ENCODE measurements at regions not wholly inside any gene's neighbourhood (a gene's known extent, or its start where the extent isn't known, plus 50 kb on each side); places are given as distances from the start of the nearest gene placed in this dataset.

DNA sequence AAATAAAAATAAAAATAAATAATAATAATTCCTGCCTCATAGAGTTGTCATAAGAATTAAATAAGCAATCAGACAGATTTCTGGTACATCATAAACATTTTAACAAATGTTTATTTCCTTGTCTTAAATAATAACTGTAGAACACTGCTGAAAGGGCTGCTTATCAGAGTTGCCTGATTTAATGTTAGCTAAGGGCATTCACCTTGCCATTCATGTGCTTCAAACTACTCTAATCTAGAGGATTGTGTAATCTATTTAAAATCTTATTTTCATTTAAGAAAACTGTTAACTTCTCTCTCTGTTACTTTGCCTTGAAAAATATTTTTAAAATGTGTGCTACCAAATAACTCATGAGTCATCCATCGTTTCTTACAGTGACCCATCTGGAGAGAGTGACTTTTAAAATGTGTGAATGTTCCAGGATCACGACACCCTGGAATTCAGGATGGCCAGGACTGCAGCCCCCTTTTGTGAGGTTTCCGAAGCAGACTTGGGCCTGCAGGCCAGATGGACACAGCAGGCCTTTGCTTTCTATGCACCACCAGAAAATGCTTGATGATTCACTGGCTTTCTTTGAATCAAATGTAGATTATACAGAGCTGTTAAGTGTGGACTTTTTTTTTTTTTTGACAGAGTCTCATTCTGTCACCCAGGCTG, 109.1 kb upstream of the TNS3 start:
- FAIRE-seq: peak; percentile 30

DNA sequence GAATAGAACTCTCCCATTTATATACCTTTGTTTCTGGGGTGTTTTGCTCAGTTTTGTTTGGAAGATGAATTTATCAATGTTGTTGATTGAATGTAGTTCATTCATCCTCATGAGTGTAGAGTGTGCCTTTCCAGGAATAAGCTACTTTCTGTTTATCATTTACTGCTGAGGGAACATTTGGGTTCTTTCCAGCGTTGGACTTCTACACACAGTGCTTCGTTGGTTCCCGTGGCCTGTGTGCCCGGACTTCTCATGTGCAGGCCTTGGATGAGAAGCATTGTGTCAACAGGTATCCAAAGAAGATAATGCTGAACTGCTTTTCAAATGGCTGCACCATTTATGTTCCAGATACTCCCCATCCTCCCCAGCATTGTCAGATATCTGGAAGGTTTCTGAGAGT, 107.6 kb upstream of the TNS3 start:
- no peak for FAIRE-seq

DNA sequence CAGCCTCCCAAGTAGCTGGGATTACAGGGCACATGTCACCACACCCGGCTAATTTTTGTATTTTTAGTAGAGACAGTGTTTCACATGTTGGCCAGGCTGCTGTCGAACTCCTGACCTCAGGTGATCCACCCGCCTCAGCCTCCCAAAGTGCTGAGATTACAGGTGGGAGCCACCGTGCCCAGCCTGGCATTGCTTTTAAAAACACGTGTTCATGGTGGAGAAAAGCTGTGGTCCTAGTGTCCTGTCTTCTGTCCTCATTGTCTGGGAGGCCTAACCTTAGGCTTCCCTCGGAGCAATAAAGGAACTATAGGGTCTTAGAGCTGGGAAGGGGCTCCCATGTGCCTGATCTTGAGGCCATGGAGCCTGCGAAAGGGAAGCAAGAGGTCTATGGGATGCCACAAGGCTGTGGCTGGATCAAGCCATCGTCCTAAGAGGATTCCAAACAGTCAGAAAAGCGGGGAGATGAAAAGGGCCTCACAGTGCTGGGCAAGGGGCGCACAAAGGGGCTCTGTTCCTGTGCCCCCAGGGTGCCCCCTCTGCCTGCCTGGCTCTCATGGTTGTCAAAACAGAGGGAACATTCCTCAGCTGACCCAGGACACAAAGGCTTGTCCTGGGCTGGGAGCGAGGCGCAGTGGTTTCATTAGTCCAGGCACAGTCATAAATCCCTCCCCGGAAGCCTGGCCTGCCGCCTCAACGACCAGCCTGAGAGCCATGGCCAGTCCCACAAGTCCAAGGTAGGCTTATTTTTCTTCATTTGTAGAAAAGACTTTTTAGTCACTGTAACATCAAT, 106.6 kb upstream of the TNS3 start:
- FAIRE-seq: no peak

DNA sequence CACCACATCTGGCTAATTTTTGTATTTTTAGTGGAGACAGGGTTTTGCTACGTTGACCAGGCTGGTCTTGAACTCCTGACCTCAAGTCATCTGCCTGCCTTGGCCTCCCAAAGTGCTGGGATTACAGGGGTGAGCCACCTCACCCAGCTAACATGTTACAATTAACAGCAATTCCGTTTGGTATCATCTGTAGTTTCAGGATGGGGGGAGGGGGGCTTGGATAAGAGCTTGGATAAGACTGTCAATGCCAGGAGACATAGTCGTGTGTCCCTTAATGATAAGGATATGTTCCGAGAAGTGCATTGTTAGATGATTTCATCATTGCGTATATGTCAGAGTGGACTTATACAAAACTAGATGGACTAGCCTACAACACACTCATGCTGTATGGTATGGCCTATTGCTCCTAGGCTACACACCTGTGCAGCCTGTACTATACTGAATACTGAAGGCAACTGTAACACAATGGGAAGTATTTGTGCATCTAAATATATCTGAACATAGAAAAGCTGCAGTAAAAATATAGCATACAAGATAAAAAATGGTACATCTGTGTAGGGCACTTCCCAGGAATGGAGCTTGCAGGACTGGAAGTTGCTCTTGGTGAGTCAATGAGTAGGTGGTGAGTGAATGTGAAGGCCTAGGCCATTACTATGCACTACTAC, 103.9 kb upstream of the TNS3 start:
- FAIRE-seq: no peak

DNA sequence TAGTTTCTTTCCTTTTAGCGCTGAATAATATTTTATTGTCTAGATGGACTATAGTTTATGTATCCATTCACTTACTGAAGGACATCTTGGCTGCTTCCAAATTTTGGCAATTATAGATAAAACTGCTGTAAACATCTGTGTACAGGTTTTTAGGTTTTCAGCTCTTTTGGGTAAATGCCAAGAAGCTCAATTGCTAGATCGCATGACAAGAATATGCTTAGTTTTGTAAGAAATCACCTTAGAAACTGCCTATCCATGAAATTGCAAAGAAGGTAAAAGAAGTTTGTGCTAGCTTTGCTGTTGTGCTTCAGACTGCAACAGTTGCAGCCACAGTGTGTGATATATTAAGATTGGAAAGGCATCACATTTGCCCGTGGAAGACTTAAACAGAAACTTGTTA, 103.2 kb upstream of the TNS3 start:
- FAIRE-seq: no peak

DNA sequence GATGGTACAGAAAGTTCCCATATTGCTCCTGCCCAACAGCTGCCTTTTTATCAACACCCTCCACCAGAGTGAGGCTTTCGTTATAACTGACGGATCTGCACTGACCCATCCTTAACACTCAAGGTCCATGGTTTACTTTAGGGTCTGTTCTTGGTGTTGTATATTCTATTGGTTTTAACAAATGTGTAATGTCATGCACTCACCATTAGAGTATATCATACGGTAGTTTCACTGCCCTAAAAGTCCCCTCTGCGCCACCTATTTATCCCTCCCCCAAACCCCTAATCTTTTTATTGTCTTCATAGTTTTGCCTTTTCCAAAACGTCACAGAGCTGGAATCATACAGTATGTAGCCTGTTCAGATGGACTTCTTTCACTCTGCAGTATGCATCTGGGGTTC, 102.8 kb upstream of the TNS3 start:
- no peak for FAIRE-seq

DNA sequence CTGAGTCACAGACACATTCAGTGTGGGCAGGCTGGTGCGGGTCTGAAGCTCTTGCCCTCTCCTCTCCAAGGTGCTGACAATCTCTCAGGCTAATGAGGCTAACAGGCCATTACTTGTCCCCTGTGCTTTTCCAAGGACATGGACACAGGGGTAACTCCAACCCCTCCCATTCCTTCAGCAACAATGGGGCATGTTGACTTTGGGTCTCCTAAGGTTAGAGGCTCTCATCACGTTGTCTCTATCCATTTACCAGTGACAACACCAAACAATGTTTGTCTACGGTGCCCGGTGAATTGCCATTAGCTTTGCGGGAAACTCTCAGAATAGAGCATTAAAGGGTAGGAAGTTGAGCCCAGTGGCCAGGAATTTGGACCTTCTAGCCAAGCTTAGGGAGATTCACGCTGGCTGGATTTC, 101.6 kb upstream of the TNS3 start:
- FAIRE-seq: no peak

DNA sequence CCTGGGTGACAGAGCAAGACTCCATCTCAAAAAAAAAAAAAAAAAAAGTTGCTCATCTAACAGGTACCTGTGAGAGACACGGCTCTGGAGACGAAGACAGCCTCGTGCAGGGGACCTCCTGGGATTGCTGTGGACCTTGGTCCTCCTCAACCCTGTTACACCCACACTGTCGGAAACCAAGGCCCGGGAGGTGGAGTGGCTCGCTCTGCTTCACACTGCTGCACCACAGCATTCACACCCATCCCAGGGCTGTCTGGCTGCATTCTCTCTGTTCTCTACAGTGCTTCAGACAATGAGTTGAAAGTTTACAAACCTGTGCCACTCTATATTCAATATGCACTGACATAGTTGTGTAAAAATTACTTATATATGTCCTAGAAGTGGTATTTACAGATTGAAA, 101.0 kb upstream of the TNS3 start:
- no peak for FAIRE-seq

DNA sequence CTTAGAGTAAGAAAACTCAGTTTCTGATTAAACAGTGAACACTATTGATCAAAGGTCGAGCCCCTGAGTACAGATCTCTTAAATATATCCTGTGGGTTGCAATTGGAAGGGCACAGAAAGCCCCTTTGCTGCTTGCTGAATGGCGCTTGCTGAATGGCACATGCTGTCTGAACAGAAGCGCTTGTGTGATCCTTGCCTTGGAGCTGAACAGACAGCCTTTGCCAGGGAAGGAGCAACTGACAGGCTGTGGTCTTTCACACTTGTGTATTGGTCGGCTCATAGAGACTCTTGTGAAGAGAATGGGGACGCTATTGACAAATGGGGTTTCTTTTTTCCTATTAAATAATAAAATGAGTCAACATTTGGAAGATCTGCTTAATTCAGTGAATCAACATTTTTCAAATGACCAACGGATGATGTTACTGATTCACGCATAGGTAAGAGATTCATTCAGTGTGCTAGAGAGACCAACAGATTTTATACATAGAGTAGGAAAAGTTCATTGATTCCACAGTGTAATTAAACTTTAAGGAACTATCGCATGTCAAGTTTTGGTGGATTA, 99.4 kb upstream of the TNS3 start:
- FAIRE-seq: no peak

DNA sequence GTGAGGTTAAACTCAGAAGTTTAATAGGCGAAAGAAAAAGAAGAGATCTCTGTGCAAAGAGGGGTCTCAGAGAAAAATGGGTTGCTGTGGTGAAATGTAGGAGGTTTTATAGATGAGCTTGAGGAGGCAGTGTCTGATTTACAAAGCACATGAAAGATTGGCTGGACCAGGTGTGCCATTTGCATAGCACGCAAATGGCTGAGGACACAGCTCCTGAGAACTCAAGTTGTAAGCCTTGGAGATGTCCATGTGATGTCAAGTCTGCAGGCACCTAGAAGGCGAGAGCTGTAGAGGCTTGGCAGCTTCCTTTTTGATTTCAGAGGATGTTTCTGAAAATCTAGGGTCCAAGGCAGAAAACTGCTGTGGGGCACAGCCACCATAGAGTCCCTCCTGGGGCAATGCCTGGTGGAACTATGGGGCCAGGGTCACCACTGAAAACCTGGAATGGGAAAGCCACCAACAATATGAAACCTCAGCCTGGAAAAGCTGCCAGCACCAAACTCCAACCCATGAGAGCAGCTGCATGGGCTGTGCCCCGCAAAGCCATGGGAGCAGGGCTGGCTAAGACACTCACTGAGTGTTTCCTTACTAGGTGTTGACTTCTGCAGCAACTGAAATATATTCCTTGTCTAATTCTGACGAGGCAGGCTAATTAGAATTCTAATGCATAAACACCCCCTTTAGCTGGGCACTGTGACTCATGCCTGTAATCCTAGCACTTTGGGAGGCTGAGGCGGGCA, 96.9 kb upstream of the TNS3 start:
- FAIRE-seq: no peak

DNA sequence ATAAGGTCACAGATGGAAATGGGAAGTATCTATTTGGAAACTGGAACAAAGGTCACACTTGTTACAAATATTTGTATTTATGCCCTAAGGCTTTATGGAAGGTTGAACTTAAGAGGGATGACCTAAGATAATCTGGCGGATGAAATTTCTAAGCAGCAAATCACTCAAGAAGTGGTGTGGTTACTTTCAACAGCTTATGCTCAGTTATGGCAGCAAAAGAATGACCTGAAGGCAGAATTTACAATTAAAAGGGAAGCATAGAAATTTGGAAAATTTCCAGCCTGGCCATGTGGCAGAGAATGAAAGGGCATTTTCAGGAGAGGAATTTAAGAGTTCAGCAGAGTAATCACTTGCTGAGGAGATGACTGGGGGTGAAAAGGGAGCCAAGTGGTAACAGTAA, 95.8 kb upstream of the TNS3 start:
- FAIRE-seq: no peak

DNA sequence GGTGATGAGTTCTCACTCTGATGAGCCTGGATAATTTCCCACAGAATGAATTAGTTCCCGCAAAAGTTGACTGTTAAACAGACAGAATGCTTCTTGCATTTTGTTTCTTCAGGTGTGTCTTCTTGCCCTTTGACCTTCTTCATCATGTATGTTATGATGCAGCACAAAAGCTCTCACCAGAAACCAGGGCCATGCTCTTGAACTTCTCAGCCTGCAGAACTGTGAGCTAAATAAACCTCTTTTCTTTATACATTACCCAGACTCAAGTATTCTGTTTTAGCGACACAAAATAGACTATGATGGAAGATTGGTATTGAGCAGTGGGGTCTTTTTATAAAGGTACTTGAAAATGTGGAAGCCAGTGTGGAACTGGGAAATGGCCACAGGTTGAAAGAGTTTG, 95.2 kb upstream of the TNS3 start:
- FAIRE-seq: no peak

DNA sequence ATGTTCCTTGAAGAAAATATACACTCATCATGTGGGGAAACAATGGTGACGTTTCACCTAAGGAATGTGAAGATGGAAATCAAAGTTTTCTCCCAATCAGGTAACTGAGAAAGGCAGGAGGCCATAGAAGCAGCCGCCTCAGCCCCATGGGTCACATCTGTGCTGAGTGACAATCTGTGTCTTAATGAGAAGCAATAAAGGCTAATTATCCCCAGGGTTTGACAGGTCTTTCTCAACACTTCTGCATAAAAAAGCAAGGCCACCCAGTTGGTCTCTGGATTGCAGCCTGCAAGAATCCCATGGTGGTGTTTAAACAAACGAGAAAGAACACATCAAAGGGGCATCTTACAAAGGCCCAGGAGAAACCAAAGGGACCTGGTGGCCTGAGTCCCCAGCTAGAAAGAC, 91.1 kb upstream of the TNS3 start:
- FAIRE-seq: no peak

DNA sequence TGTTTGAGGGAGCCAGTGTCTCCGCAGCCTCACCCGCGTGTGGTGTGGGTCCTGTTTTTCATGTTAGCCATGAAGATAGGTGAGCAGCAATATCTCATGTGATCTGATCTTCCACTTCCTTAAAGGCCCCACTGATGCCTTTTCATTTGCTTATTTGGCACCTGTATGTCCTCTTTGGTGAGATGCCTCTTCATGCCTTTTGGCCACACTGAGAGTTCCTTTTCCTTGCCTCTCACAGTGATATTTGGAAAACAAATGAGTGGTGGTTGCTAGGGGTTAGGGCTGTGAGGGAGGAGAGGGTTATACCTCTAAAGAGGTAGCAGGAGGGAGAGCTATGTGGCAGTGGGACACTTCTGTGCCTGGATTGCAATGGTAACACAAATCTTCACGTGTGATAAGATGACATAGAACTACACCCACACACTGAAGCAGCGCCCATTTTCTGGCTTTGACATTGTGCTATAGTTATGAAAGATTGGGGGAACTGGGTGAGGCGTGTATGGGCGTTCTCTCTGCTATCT, 90.4 kb upstream of the TNS3 start:
- no peak for FAIRE-seq

DNA sequence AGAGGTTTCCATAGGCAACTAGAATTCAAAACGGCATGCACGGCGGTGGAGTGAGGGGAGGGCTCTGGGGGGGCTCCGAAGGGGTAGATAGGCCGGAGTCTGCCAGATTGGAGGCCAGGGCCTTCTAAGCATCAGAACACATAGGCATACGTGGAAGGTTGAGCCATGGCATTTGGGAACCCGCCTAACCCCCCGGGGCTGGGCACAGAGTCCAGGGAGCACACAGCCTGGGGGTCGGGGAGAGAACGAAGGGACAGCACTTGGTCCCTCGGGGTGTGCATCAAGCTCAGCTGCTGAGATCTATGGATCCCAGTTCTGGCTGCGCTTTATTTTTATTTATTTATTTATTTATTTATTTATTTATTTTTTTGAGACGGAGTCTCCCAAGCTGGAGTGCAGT, 89.4 kb upstream of the TNS3 start:
- FAIRE-seq: no peak

DNA sequence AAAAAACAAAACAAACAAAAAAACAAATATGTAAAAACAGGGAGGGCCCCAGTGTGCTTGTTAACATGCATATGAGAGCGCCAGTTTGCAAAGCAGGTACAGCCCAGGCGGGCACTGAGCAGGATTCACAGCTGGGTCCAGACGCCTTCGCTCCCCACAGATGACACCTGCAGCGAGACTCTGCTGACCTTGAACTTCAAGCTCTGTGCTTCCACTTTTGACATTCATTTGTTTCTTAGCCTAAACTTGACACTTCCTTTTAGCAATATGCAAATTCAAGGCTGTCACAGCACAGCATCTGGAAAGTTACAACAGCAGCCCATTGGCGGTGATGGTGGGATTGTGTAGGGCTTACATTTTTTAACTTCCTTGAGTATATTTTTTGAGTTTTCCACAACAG, 88.8 kb upstream of the TNS3 start:
- FAIRE-seq: no peak

DNA sequence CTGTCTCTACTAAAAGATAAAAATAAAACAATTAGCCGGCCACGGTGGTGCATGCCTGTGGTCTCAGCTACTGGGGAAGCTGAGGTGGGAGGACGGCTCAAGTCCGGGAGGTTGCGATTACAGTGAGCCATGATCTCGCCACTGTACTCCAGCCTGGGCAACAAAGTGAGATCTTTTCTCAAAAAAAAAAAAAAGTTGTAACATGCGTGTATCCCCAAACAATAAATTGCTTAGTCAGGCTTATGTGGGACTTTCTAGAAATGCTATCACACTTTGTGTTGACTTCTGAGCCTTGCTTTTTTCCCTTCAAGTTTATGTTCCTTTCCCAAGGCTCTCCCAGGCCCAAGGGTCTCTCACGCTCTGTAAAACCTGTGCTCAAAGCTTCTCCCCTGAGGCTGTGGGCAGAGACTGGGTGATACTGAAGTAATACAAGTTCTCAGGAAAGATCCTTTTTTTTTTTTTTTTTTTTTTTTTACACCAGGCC, 88.0 kb upstream of the TNS3 start:
- FAIRE-seq: no peak

DNA sequence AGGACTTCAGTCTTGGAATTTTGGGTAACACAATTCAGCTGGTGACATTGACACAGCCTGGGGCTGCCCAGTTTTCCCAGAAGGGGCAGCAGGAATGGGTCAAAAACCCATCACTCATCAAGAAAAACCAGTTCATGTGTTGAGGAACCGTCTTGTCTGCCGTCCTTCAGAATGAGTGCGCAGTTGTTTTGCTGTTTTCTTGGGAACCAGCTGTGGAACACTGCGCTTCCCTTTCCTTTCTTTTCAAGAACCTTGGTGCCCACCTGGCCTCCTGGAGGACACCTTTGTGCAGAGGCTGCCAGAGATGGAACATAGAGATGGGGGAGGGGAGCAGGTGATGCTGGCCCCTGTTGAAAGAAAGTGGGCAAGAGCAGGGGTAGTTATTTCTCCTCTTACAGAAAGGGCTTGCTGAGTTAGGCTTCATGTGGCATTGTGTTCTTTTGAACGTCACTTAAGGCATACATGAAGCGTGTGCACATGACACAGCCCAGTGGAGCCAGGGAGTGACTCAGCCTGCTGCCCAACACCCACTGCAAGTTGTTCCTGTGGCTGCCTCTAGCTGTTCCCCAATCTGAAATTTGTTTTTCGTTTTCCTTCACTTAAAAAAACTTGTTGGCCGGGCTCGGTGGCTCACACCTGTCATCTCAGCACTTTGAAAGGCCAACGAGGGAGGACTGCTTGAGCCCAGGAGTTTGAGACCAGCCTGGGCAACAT, 87.4 kb upstream of the TNS3 start:
- FAIRE-seq: no peak

DNA sequence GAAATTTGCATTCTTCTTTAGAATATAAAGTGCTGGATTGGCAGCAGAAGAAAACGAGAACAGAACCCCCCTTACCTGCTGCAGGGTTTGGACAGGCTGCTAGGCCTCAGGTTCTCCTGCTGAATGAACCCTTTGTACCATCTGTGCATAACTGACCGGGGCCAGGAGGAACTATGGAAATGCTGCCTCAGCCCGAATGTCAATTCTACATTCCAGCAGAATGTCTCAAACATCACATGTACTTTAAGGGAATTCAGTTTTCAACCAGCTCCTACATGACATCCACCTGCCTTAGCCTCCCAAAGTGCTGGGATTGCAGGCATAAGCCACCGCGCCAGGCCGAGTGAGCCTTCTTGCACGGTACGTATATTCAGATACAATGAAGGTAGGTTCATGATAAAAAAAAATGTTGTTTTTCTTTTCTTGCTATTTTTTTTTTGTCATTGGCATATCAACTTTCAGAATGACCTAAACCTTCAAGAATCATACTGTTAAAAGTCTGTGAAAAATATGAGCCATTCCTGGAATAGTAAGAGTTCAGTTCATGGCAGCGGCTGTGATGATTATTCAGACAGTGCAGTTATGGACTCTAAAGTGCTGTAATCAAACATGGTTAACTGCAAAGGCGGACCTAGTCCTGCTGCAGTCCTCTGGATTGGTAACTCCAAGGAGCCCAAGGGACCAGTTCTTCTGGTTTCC, 84.4 kb upstream of the TNS3 start:
- FAIRE-seq: no peak

DNA sequence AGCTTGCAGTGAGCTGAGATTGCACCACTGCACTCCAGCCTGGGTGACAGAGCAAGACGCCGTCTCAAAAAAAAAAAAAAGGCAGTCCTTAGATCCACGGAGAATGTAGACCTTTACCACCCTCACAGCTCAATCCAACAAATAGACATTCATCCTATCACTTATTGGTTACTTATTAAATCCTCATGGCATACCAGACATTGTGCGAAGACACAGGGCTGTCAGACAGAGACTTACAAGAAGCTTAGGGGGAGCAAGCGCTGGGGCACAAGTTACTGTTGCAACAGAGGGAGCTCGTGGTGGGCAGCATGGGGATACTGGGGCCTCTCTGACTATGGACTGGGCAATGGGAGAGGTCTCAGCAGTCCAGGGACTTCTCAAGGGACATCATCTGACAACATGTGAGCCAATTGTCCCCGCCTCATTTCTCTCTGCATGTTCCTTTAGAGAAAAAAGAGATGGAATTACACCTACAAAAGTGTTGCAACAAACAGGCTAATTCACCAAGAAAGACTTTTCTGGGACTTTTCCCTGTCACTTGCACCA, 82.8 kb upstream of the TNS3 start:
- FAIRE-seq: no peak

DNA sequence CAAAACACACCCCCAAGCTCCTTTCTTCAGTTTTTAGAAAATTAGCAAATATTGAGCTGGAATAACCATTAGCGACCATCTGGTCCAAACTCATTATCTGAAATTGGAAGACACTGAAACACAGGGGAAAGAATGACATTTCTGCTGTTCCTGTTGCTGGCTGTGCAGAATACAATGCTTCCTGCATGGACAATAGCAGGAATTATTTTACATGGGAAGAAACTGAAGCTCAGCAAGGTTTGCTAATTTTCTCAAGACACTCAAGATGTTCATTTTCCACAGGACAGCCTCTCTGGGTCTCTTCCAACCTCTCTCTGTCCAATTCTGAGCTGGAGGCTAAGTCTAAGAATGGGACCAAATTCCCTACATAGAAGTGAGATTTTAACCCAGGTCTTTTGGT, 81.9 kb upstream of the TNS3 start:
- no peak for FAIRE-seq

Measured in G401.6 (cell line).